Astrocyte of the cerebellum (primary cell): ENCODE measurements at regions not wholly inside any gene's neighbourhood (a gene's known extent, or its start where the extent isn't known, plus 50 kb on each side); places are given as distances from the start of the nearest gene placed in this dataset.

Source experiments
- DNase-seq: peaks from one replicate; pipeline ENCODE4 v3.0.0-alpha.2; 2011; ENCODE audit warnings: low read depth
- H3K4me3 ChIP-seq: 2 replicates; pipeline ENCODE4 v1.5.1; 2011; ENCODE audit warnings: mild to moderate bottlenecking, low read depth, low read length, moderate library complexity
- CTCF ChIP-seq: IDR thresholded peaks from 2 replicates; pipeline ENCODE4 v1.5.1; 2012; ENCODE audit warnings: low read length, low read depth, moderate library complexity, mild to moderate bottlenecking; ENCODE audit errors: missing control alignments
- in situ Hi-C: cut with HindIII; loops from 2 replicates; pipeline ENCODE4 v1.10.0; 2017; ENCODE audit warnings: low sequenced_read_pairs

DNA sequence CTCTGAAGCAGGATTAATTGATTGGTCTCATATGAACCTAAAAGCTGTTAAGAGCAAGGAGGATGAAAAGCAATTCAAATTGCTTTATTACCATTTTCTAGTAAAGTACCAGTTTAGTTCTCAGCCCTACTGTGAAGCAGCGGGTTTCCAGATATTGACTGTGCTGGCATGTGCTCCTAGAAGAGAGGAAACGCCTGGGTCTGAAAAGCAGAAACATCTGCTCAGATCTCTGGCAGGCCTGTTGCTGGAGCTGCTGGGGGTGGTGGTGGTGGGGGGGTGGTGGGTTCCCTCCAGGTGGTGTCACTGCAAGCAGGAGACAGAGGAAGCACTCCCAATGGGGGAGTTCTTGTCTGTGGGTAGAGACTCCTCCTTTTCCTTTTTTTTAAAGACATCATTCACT is 105.5 kb upstream of the ZNF462 start:
- TF ChIP-seq CTCF = no peak
- no peak for DNase-seq
- in situ Hi-C loops = no loop called here
- H3K4me3 ChIP-seq = no peak overlapping the region

- no peak for DNase-seq
- TF ChIP-seq CTCF = no peak
- no peak overlapping the region for H3K4me3 ChIP-seq
- in situ Hi-C loops = no loop called here
Measured at GRCh38 chr9:106758911-106759310, 104.1 kb upstream of the ZNF462 start.

GRCh38 chr9:106761493-106761892 is 101.5 kb upstream of the ZNF462 start:
- no peak for DNase-seq
- in situ Hi-C loops = no loop called here
- no peak overlapping the region for H3K4me3 ChIP-seq
- no peak for TF ChIP-seq CTCF

DNA sequence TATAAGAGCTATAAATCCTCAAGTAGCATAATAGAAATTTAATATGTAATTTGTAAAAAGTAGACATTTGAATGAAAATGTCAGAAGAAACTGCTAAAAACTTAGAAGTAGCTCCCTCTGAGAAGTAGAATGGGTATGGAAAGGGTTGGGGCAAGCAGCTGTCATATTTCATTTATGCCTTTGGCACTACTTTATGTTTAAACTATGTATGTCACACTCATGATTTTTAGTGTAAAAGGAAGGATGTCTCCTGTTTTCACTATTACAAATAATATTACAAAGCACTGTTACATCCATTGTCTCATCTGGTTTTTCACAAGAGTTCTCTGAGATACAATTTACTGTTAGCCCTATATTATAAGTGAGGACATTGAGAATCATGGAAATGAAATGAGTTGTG is 96.3 kb upstream of the ZNF462 start:
- no peak overlapping the region for H3K4me3 ChIP-seq
- in situ Hi-C loops = no loop called here
- DNase-seq = no peak
- TF ChIP-seq CTCF = no peak

DNA sequence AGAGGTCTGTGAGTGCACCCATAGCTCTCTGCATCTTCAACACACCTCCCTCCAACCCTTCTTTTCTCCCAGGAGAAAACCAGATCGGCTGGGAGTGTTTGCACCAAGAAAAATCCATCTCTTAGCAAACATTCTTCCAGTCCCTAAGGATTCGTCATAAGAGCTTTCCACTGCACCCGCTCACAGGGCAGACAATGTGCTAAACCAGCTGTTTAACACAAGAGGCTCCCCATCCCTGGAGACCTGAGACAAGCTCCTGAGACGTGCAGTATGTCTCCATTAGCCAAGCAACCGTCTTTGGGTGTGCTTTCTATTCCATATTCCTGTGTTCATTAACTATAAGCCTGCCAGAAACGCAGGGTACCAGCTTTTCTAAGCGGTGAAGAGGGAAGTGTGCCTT is 93.6 kb upstream of the ZNF462 start:
- DNase-seq = no peak
- in situ Hi-C loops = no loop called here
- no peak for TF ChIP-seq CTCF
- no peak overlapping the region for H3K4me3 ChIP-seq

- no peak for DNase-seq
- TF ChIP-seq CTCF = no peak
- H3K4me3 ChIP-seq = no peak overlapping the region
- in situ Hi-C loops = no loop called here
Measured at GRCh38 chr9:106771608-106772007, 91.4 kb upstream of the ZNF462 start.
